Liver (tissue), 8 donors: ENCODE measurements at regions not wholly inside any gene's neighbourhood (a gene's known extent, or its start where the extent isn't known, plus 50 kb on each side); places are given as distances from the start of the nearest gene placed in this dataset.

Experiments used
- DNase-seq: peaks from one replicate; pipeline ENCODE4 v3.0.0-alpha.2; 2017; ENCODE audit warnings: low spot score
- H3K27ac ChIP-seq, 2 donors: one replicate each; pipeline ENCODE4 v1.7.0; 2013; ENCODE audit warnings: inconsistent platforms in 2 of 2, low read length in 2 of 2, control low read depth in 1 of 2, low read depth in 1 of 2, mild to moderate bottlenecking in 1 of 2
- H3K27me3 ChIP-seq, 4 donors: one replicate each; pipeline versions ENCODE4 v1.6.1 to v1.7.0; 2013; ENCODE audit warnings: low read length in 3 of 4, inconsistent platforms in 1 of 4, mild to moderate bottlenecking in 1 of 4, moderate library complexity in 1 of 4; ENCODE audit not compliant: control insufficient read depth in 4 of 4, insufficient read depth in 4 of 4
- H3K36me3 ChIP-seq, 4 donors: one replicate each; pipeline versions ENCODE4 v1.6.1 to v1.7.0; 2013; ENCODE audit warnings: low read length in 3 of 4, mild to moderate bottlenecking in 3 of 4, low read depth in 1 of 4, moderate library complexity in 1 of 4; ENCODE audit not compliant: control insufficient read depth in 4 of 4, insufficient read depth in 3 of 4
- H3K4me1 ChIP-seq, 4 donors: one replicate each; pipeline versions ENCODE4 v1.6.1 to v1.7.0; 2013; ENCODE audit warnings: low read length in 3 of 4, mild to moderate bottlenecking in 3 of 4, moderate library complexity in 1 of 4; ENCODE audit not compliant: control insufficient read depth in 4 of 4, insufficient read depth in 4 of 4
- H3K4me3 ChIP-seq, 3 donors: one replicate each; pipeline versions ENCODE4 v1.6.1 to v1.7.0; 2013; ENCODE audit warnings: low read length in 3 of 3, control low read depth in 1 of 3, low read depth in 1 of 3, mild to moderate bottlenecking in 1 of 3
- H3K9ac ChIP-seq, 2 donors: one replicate each; pipeline ENCODE4 v1.7.0; 2013; ENCODE audit warnings: low read length in 2 of 2, mild to moderate bottlenecking in 2 of 2, moderate library complexity in 2 of 2, control low read depth in 1 of 2, low read depth in 1 of 2
- H3K9me3 ChIP-seq, 4 donors: one replicate each; pipeline versions ENCODE4 v1.6.1 to v1.7.0; 2013; ENCODE audit warnings: low read length in 3 of 4; ENCODE audit not compliant: control insufficient read depth in 4 of 4
- ATF3 ChIP-seq: IDR thresholded peaks from 2 replicates; pipeline ENCODE4 v1.6.1; 2016; ENCODE audit warnings: antibody characterized with exemption
- CTCF ChIP-seq: fragments of 150-350 bp; IDR thresholded peaks from 2 replicates; pipeline ENCODE4 v1.5.1; 2017; ENCODE audit warnings: improper control_type of control experiment, low read depth, low read length; ENCODE audit not compliant: missing input control
- EGR1 ChIP-seq, 2 donors: IDR thresholded peaks; 2 replicates each; pipeline ENCODE4 v1.6.1; 2016 to 2018; ENCODE audit warnings: antibody characterized with exemption in 2 of 2, low read depth in 2 of 2
- FOXA1 ChIP-seq: IDR thresholded peaks from 2 replicates; pipeline ENCODE4 v1.6.1; 2016; ENCODE audit warnings: antibody characterized with exemption
- FOXA2 ChIP-seq: IDR thresholded peaks from 2 replicates; pipeline ENCODE4 v1.6.1; 2016; ENCODE audit warnings: antibody characterized with exemption
- GABPA ChIP-seq, 2 donors: IDR thresholded peaks in 1 of 2; conservative IDR thresholded peaks in 1 of 2; 2 replicates each; pipeline ENCODE4 v1.6.1; 2016; ENCODE audit warnings: antibody characterized with exemption in 2 of 2, mild to moderate bottlenecking in 1 of 2, moderate library complexity in 1 of 2
- HNF4A ChIP-seq, 2 donors: conservative IDR thresholded peaks; 2 replicates each; pipeline ENCODE4 v1.6.1; 2016; ENCODE audit warnings: antibody characterized with exemption in 2 of 2, mild to moderate bottlenecking in 2 of 2
- HNF4G ChIP-seq: IDR thresholded peaks from 2 replicates; pipeline ENCODE4 v1.6.1; 2016; ENCODE audit warnings: antibody characterized with exemption
- JUND ChIP-seq, 2 donors: IDR thresholded peaks; 2 replicates each; pipeline ENCODE4 v1.6.1; 2016; ENCODE audit warnings: antibody characterized with exemption in 2 of 2
- MAX ChIP-seq: IDR thresholded peaks from 2 replicates; pipeline ENCODE4 v1.6.1; 2016; ENCODE audit warnings: antibody characterized with exemption
- NR2F2 ChIP-seq: IDR thresholded peaks from 2 replicates; pipeline ENCODE4 v1.6.1; 2016; ENCODE audit warnings: antibody characterized with exemption
- RAD21 ChIP-seq, 2 donors: IDR thresholded peaks; 2 replicates each; pipeline ENCODE4 v1.6.1; 2016; ENCODE audit warnings: antibody characterized with exemption in 2 of 2, mild to moderate bottlenecking in 2 of 2
- REST ChIP-seq: IDR thresholded peaks from 2 replicates; pipeline ENCODE4 v1.6.1; 2016; ENCODE audit warnings: antibody characterized with exemption, mild to moderate bottlenecking
- RXRA ChIP-seq, 2 donors: IDR thresholded peaks; 2 replicates each; pipeline ENCODE4 v1.6.1; 2017 to 2018; ENCODE audit warnings: antibody characterized with exemption in 2 of 2, mild to moderate bottlenecking in 1 of 2
- SP1 ChIP-seq: IDR thresholded peaks from 2 replicates; pipeline ENCODE4 v1.6.1; 2018; ENCODE audit warnings: antibody characterized with exemption, mild to moderate bottlenecking
- TAF1 ChIP-seq: conservative IDR thresholded peaks from 2 replicates; pipeline ENCODE4 v1.6.1; 2016; ENCODE audit warnings: antibody characterized with exemption, mild to moderate bottlenecking
- YY1 ChIP-seq: IDR thresholded peaks from 2 replicates; pipeline ENCODE4 v1.6.1; 2016; ENCODE audit warnings: antibody characterized with exemption, mild to moderate bottlenecking
- ZBTB33 ChIP-seq: IDR thresholded peaks from 2 replicates; pipeline ENCODE4 v1.6.1; 2016; ENCODE audit warnings: antibody characterized with exemption
- WGBS: extraction: QIAGEN DNeasy Blood & Tissue Kit; methylation state at CpG from one replicate; pipeline ENCODE4 v1.1.7; 2013; 5-methylcytosine and 5-hydroxymethylcytosine counted together
- donor health status: healthy.
- donor health status: healthy.
- donor health status: healthy.
- donor health status: healthy.
- donor health status: healthy.

GRCh38 chr13:30367296-30367695 is 55.0 kb upstream of the UBE2L5 start:
- Histone ChIP-seq H3K4me1 (peaks cover 2 to 19% (median 6%) of the 10 kb centered on the region in 4 donors), H3K4me3 (no peak overlapping the region), H3K9ac (no peak overlapping the region), H3K27ac (no peak overlapping the region), H3K36me3 (no peaks in the 10 kb centered on the region), H3K27me3 (no peaks in the 10 kb centered on the region), H3K9me3 (no peaks in the 10 kb centered on the region)
- DNase-seq, result no peak
- WGBS, result over 99% methylated on average over 12 of the region's 12 CpGs
- TF ChIP-seq ATF3, result no peak
- TF ChIP-seq MAX, result no peak
- TF ChIP-seq YY1, result no peak
- TF ChIP-seq FOXA1, result no peak
- TF ChIP-seq ZBTB33, result no peak
- TF ChIP-seq SP1, result no peak
- TF ChIP-seq TAF1, result no peak

GRCh38 chr13:30370146-30370545 is 52.1 kb upstream of the UBE2L5 start:
- DNase-seq, result no peak
- H3K4me1 ChIP-seq, result peaks cover 0 to 4% (median 0%) of the 10 kb centered on the region in 4 donors
- H3K36me3 ChIP-seq, result no peaks in the 10 kb centered on the region
- H3K27me3 ChIP-seq, result no peaks in the 10 kb centered on the region
- 80% methylated on average over 1 of the region's 1 CpG for WGBS
- no peak overlapping the region for H3K9ac ChIP-seq
- TF ChIP-seq RAD21 (IDR thresholded peaks at IDR 0.05) (no peak), TAF1 (no peak), MAX (no peak), CTCF (no peak), HNF4A (conservative IDR thresholded peaks at IDR 0.05) (no peak), SP1 (no peak), EGR1 (IDR thresholded peaks at IDR 0.05; ENCODE audit: low read depth in 2 of 2) (no peak), JUND (IDR thresholded peaks at IDR 0.05) (no peak), GABPA (IDR thresholded peaks at IDR 0.05 in 1 of 2, conservative IDR thresholded peaks at IDR 0.05 in 1 of 2) (no peak), HNF4G (no peak), RXRA (IDR thresholded peaks at IDR 0.05) (no peak), YY1 (no peak), REST (no peak), ATF3 (no peak), FOXA1 (no peak), FOXA2 (no peak), NR2F2 (no peak), ZBTB33 (no peak)
- no peak overlapping the region for H3K4me3 ChIP-seq
- H3K27ac ChIP-seq, result no peak overlapping the region
- H3K9me3 ChIP-seq, result no peaks in the 10 kb centered on the region
